Neuron (in vitro differentiated cells): ENCODE measurements at regions not wholly inside any gene's neighbourhood (a gene's known extent, or its start where the extent isn't known, plus 50 kb on each side); places are given as distances from the start of the nearest gene placed in this dataset.
"Not testable (repeated sequence)": the region's sequence is repeated elsewhere in the genome, so short reads cannot be mapped to it uniquely, and the experiment has no call there.

Experiments used
- H2AFZ ChIP-seq: one replicate; pipeline ENCODE4 v1.6.1; 2013; ENCODE audit warnings: low read depth, mild to moderate bottlenecking, inconsistent platforms, low read length, moderate library complexity
- H3K27me3 ChIP-seq: one replicate; pipeline ENCODE4 v1.6.1; 2013; ENCODE audit warnings: low read length; ENCODE audit not compliant: insufficient read depth
- H3K36me3 ChIP-seq: one replicate; pipeline ENCODE4 v1.6.1; 2013; ENCODE audit warnings: low read length; ENCODE audit not compliant: insufficient read depth
- H3K4me1 ChIP-seq: one replicate; pipeline ENCODE4 v1.6.1; 2013; ENCODE audit warnings: low read length; ENCODE audit not compliant: insufficient read depth
- H3K4me3 ChIP-seq: 2 replicates; pipeline ENCODE4 v1.5.1; 2013; ENCODE audit warnings: mild to moderate bottlenecking, low read length, moderate library complexity
- H3K9me3 ChIP-seq: one replicate; pipeline ENCODE4 v1.6.1; 2013; ENCODE audit warnings: low read length

DNA sequence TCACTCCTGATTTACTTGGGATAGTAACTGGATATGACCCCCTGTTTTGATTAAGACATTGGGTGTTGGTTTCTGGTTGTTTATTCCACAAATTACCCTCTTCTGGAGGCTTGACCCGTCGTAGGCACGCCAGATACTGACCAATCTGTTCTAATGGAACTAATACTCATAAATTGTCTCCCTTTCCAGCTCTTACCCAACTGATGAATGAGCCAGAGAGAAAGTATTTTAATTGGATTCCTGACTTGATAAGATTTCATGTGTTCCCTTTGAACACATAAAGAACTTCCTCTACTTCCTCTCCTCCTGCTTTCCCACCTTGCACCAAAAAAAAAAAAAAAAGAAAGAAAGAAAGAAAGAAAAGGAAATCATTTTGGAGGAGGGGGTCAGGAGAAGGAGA is 340.9 kb downstream of the PCNX1 start:
- H3K4me3 ChIP-seq: no peak overlapping the region
- no peaks in the 10 kb centered on the region for H3K36me3 ChIP-seq
- no peaks in the 10 kb centered on the region for H3K27me3 ChIP-seq
- H3K4me1 ChIP-seq: no peaks in the 10 kb centered on the region
- H2AFZ ChIP-seq: no peak overlapping the region
- H3K9me3 ChIP-seq: no peaks in the 10 kb centered on the region

DNA sequence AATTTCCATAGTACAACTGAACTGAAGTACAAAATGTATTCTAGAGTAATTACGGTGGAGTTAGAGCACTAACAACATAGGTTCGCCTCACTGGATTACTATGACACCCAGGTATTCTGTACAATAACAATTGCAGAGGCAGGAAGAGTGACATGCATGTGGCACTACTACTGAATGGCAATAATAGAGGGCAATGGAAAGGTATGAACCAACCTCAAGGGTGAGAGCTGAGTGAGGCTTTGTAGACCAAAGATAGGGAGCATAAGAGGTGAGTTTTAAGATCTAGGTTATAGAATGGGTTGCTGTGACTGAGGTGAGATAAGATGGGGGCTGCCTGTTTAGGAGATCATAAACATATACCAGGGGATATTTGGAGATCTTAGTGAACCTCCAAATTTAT is 343.1 kb downstream of the PCNX1 start:
- no peaks in the 10 kb centered on the region for H3K36me3 ChIP-seq
- no peaks in the 10 kb centered on the region for H3K9me3 ChIP-seq
- H3K4me1 ChIP-seq: no peaks in the 10 kb centered on the region
- no peak overlapping the region for H2AFZ ChIP-seq
- no peak overlapping the region for H3K4me3 ChIP-seq
- H3K27me3 ChIP-seq: no peaks in the 10 kb centered on the region

DNA sequence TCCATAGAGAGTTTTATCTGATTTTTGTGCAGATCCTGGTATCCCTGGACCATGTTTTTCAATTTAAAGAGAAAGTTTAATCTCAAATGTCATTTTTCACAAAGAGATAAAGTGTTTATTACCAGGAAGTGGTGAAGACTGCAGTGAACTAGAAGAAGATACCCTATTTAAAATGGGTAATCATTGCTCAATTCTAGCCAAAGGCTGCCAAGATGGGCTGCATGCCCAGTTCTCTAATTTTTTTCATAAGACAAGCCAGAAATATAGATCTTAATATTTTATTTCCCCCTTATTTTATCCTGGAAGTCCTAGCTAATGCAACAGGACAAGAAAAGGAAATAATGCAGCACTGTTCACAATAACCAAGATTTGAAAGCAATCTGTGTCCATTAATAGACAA is 343.5 kb downstream of the PCNX1 start:
- H3K9me3 ChIP-seq: no peaks in the 10 kb centered on the region
- no peak overlapping the region for H3K4me3 ChIP-seq
- H3K36me3 ChIP-seq: no peaks in the 10 kb centered on the region
- H3K4me1 ChIP-seq: no peaks in the 10 kb centered on the region
- no peak overlapping the region for H2AFZ ChIP-seq
- no peaks in the 10 kb centered on the region for H3K27me3 ChIP-seq

DNA sequence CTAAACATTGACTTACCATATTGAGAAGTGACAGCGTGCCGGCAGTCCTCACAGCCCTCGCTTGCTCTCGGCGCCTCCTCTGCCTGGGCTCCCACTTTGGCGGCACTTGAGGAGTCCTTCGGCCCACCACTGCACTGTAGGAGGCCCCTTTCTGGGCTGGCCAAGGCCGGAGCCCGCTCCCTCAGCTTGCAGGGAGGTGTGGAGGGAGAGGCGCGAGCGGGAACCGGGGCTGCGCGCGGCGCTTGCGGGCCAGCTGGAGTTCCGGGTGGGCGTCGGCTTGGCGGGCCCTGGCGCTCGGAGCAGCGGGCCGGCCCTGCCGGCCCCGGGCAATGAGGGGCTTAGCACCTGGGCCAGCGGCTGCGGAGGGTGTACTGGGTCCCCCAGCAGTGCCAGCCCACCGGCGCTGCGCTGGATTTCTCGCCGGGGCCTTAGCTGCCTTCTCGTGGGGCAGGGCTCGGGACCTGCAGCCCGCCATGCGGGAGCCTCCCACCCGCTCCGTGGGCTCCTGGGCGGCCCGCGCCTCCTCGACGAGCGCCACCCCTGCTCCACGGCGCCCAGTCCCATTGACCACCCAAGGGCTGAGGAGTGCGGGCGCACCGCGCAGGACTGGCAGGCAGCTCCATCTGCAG is 346.9 kb downstream of the PCNX1 start:
- not testable (repeated sequence) for H2AFZ ChIP-seq, H3K4me3 ChIP-seq, H3K9me3 ChIP-seq, H3K27me3 ChIP-seq, H3K4me1 ChIP-seq, H3K36me3 ChIP-seq

DNA sequence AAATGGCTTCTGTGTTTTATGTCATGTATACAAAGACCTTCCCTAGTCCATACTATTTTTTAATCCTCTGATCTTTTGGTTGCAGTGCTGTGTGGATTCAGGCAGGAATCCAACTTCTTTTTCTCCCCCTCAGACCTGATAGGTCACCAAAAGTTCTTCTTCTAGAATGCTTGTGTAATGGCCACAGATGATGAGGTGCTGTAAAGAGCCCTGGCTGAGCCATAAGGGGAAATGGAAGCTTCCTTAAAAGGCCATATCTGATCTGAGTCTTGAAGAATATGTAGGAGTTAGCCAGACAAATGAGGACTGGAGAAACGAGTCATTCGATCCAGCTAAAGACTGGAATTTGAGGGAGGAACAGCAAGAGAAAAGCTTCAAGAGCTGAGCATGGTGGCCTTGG is 353.9 kb downstream of the PCNX1 start:
- Histone ChIP-seq H3K4me3 (no peak overlapping the region), H3K36me3 (no peaks in the 10 kb centered on the region), H3K9me3 (peaks cover 2% of the 10 kb centered on the region), H2AFZ (no peak overlapping the region), H3K4me1 (no peaks in the 10 kb centered on the region), H3K27me3 (no peaks in the 10 kb centered on the region)

DNA sequence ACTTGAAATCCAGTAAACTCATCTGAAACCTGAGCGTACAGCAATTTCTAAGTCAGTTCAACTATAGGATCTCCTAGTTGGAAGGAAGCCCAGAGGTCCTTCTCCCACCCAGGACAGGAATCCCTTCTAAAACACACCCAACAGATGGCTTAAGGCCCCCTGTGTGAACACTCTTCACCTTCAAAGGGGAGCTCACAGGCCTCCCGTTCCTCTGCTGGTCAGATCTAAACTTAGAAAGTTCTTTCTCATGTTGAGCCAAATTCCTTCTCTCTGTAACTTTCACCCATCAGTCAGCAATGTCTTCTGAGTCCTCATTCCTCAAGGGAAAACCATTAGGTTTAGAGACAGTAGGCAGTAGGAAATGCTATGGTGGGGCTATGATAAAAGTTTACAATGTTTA is 355.2 kb downstream of the PCNX1 start:
- H3K4me3 ChIP-seq: no peak overlapping the region

DNA sequence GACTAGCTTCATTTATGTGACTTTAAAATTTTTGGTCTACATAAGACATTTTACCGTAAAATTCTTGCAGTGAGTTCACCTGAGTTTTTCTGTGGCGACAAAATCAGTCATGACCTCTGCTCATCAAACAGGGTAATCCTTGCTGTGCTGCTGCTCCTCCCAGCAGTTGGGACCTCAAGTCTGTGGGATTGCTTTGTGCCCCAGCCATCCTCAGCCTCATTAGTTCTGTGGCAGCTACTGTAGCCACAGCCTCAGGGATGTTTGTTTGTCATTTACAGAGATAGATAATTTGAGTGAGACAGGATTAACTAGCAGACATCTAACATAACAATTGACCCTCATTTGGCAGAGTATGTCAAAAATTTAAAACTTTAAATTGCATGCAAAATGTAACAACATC is 357.0 kb downstream of the PCNX1 start:
- Histone ChIP-seq H3K27me3 (no peaks in the 10 kb centered on the region), H3K4me3 (no peak overlapping the region), H3K9me3 (peaks cover 4% of the 10 kb centered on the region), H2AFZ (no peak overlapping the region), H3K36me3 (no peaks in the 10 kb centered on the region), H3K4me1 (no peaks in the 10 kb centered on the region)

More for the DNA sequence above, 355.2 kb downstream of the PCNX1 start:
- H3K27me3 ChIP-seq: no peaks in the 10 kb centered on the region
- peaks cover 2% of the 10 kb centered on the region for H3K9me3 ChIP-seq
- H3K36me3 ChIP-seq: no peaks in the 10 kb centered on the region
- H3K4me1 ChIP-seq: no peaks in the 10 kb centered on the region
- no peak overlapping the region for H2AFZ ChIP-seq

DNA sequence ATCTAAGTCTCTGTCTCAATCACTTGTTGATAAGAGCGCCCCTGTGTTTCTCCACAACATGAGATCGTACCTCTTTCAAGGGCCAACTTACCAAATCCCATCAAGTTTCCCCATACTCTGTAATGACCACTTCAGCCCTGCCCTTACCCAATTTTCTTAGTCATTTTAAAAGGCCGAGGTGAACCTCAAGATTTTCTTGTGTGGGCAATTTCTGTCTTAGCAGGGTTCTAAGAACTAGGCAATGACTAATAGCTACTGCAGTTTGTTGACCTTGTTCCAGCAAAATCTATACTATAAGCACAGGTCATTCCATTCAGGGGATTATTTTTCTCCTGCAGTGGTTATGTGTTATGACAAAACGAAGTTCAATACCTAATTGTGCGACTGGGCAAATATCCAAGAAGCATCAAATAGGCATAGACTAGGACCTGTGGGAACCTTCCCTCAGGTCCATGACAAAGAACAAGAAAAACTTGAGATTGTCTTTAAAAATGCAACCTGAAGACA is 359.8 kb downstream of the PCNX1 start:
- no peak overlapping the region for H3K4me3 ChIP-seq
- no peaks in the 10 kb centered on the region for H3K4me1 ChIP-seq
- H3K27me3 ChIP-seq: no peaks in the 10 kb centered on the region
- H3K9me3 ChIP-seq: peaks cover 3% of the 10 kb centered on the region
- H3K36me3 ChIP-seq: no peaks in the 10 kb centered on the region
- H2AFZ ChIP-seq: no peak overlapping the region

DNA sequence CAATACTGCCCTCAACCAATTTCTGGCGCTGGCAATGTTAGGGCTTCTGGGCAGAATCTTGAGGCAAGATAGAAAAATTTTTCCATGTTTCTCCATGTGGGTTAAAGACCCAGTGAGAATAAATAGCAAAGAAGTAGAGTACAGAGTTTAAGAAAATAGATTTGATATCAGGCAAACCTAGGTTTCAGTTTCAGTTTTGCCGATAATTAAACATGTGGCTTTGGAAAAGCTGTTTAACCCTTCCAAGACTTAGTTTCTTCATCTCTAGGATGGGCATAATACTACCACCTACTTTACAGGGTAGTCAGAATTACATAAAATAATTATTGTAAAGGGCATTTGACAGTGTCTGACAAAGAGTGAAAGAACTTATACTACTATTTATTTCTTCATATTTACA is 360.4 kb downstream of the PCNX1 start:
- Histone ChIP-seq H3K36me3 (no peaks in the 10 kb centered on the region), H3K4me1 (no peaks in the 10 kb centered on the region), H3K27me3 (no peaks in the 10 kb centered on the region), H3K9me3 (peaks cover 3% of the 10 kb centered on the region), H3K4me3 (no peak overlapping the region), H2AFZ (no peak overlapping the region)

DNA sequence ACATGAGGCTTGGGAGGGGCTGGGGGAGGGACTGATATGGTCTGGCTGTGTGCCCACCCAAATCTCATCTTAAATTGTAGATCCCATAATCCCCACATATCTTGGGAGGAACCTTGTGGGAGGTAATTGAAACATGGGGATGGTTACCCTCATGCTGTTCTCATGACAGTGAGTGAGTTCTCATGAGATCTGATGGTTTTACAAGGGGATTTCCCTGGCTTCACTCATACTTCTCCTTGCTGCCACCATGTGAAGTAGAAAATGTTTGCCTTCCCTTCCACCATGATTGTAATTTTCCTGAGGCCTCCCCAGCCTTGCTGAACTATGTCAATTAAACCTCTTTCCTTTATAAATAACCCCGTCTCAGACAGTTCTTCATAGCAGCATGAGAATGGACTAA is 362.9 kb downstream of the PCNX1 start:
- no peaks in the 10 kb centered on the region for H3K4me1 ChIP-seq
- H3K36me3 ChIP-seq: no peaks in the 10 kb centered on the region
- H3K9me3 ChIP-seq: peaks cover 3% of the 10 kb centered on the region
- H2AFZ ChIP-seq: no peak overlapping the region
- no peak overlapping the region for H3K4me3 ChIP-seq
- no peaks in the 10 kb centered on the region for H3K27me3 ChIP-seq

DNA sequence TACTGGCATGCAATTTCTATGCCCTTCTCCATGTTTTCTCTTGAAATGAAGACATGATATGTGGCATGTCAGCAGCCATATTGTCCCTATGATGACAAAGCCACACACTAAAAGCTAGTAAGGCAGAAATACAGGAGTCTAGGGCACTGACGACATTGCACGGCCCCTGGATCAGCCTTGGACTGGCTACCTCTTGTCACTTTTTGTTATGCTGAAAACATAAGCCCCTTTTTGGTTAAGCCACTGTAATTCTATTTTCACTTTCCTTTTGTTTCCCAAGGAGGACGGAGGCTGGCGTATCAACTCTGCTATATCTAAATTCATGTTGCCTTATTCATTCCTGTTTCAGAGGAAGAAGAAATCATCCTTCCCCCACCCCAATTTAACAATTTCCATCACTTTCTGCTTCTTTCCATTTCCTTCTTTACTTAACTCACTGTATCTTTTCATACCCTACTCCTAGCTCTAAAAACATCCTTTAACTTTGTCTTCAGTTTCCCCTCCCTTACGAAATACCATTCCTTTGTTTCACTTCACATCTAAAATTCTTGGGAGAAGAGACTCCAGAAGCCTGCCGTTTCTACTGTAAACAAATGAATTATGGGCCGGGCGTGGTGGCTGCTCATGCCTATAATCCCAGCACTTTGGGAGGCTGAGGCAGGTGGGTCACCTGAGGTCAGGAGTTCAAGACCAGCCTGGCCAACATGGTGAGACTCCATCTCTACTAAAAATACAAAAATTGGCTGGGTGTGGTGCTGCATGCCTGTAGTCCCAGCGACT is 364.1 kb downstream of the PCNX1 start:
- H3K9me3 ChIP-seq: peaks cover 7% of the 10 kb centered on the region
- no peak overlapping the region for H3K4me3 ChIP-seq
- no peaks in the 10 kb centered on the region for H3K27me3 ChIP-seq
- H3K36me3 ChIP-seq: no peaks in the 10 kb centered on the region
- H2AFZ ChIP-seq: no peak overlapping the region
- H3K4me1 ChIP-seq: no peaks in the 10 kb centered on the region

DNA sequence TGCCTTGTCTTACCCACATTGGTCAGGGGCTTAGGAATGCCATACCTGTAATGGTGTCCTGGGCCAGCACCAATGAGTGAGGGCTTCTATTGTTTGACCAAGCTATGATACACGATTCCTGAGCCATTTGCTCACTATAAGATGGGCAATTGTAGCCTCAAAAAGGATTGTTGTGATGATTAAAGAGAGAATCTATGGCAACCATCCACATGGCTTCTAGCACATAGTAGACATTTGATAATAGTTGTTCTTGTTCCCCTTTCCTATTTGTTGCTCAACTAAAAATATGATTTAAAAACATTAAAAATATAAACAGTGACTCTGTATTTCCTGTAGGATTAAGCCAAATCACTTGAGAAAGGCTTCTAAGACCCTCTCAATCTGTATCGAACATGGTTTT is 366.1 kb downstream of the PCNX1 start:
- no peaks in the 10 kb centered on the region for H3K27me3 ChIP-seq
- H2AFZ ChIP-seq: no peak overlapping the region
- no peaks in the 10 kb centered on the region for H3K4me1 ChIP-seq
- H3K36me3 ChIP-seq: no peaks in the 10 kb centered on the region
- no peak overlapping the region for H3K4me3 ChIP-seq
- H3K9me3 ChIP-seq: peaks cover 7% of the 10 kb centered on the region

DNA sequence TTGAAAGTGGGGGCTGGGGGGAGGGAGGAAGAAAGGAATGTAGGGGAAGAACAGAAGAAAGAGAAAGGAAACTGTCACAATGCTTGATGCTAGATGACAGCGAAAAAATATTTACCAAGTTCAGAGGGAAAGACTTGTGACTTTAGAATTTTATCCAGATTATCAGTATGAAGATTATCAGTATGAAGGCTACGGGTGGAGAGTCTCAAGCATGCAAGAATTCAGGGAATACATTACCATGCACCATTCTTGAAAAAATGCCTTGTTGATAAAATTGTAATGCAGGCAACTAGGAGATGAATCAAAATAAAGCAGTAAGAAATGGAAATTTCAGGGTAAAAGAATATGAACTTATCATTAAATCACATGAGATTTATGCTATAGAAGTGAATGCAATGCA is 376.8 kb downstream of the PCNX1 start:
- no peaks in the 10 kb centered on the region for H3K27me3 ChIP-seq

More for the DNA sequence above, 376.8 kb downstream of the PCNX1 start:
- no peak overlapping the region for H2AFZ ChIP-seq
- H3K4me3 ChIP-seq: no peak overlapping the region
- H3K4me1 ChIP-seq: no peaks in the 10 kb centered on the region
- H3K9me3 ChIP-seq: peaks cover 3% of the 10 kb centered on the region
- H3K36me3 ChIP-seq: no peaks in the 10 kb centered on the region
